ENCODE measurements at regions not wholly inside any gene's neighbourhood (a gene's known extent, or its start where the extent isn't known, plus 50 kb on each side); places are given as distances from the start of the nearest gene placed in this dataset.

DNA sequence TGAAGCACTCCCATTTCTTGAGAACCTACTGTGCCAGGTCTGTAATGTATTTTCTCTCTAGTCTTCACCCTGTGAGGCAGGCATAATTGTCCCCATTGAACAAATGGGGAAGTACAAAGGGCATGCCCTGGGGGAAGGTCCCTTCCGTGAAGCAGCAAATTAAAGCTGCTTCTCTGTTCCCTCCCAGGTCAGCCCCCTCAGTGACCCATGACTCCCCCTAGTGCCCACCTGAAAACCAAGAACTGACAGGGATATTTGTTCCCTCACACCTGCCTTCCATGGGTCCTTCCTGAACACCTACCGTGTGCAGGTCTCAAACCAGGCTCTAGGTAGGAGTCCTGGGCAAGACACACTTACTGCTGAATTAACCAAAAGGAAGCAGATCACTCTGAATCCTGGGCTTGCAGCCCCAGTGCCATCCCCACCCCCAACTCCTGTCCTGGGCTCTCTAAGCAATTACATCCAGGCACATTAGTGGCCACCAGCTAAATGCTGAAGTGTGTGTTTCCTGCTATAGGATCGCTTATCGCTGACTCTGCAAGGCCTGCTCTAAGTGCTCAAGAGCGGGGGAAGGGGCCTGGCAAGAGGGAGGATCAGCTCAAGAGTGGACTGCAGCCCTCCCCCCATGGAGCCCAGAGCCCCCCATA is 254.8 kb downstream of the CDK5RAP2 start:
- H3K23ac ChIP-seq (ENCODE audit: low read length in 2 of 2) = no peak overlapping the region
- H3K4me2 ChIP-seq (ENCODE audit: low read length, poor library complexity, severe bottlenecking) = no peak overlapping the region
- WGBS = 17% methylated on average over 5 of the region's 5 CpGs
- H3K27ac ChIP-seq (ENCODE audit: low read length, poor library complexity, severe bottlenecking) = no peak overlapping the region
- H4K8ac ChIP-seq (ENCODE audit: low read length) = no peak overlapping the region
- no peaks in the 10 kb centered on the region for H3K9me3 ChIP-seq (ENCODE audit: control insufficient read depth, low read length)
- no peak overlapping the region for H3K18ac ChIP-seq (ENCODE audit: low read depth in 1 of 2, low read length in 2 of 2)
- H2BK15ac ChIP-seq (ENCODE audit: low read depth, poor library complexity, severe bottlenecking) = no peak overlapping the region
- no peak overlapping the region for H3K4ac ChIP-seq (ENCODE audit: low read depth in 1 of 2, low read length in 2 of 2)
- no peaks in the 10 kb centered on the region for H3K4me1 ChIP-seq (ENCODE audit: control insufficient read depth, insufficient read depth, low read depth, low read length)
- peaks cover 5 to 21% of the 10 kb centered on the region in 2 experiments for H3K27me3 ChIP-seq (ENCODE audit: control insufficient read depth in 1 of 2, insufficient read depth in 1 of 2, low read length in 2 of 2)
- H2BK12ac ChIP-seq (ENCODE audit: low read length in 2 of 2) = no peak overlapping the region
- no peak overlapping the region for H3K4me3 ChIP-seq (ENCODE audit: insufficient read depth in 1 of 2, low read depth in 1 of 2, low read length in 2 of 2)
- no peak overlapping the region for H2AFZ ChIP-seq (ENCODE audit: low read depth, low read length)
- no peaks in the 10 kb centered on the region for H3K36me3 ChIP-seq (ENCODE audit: control insufficient read depth in 1 of 2, insufficient read depth in 2 of 2, low read depth in 1 of 2, low read length in 2 of 2)
- H2BK120ac ChIP-seq (ENCODE audit: low read depth, low read length) = no peak overlapping the region
- no peaks in the 10 kb centered on the region for H3K79me1 ChIP-seq (replicated peaks; ENCODE audit: low read length, poor library complexity, severe bottlenecking)
- no peak overlapping the region for H4K91ac ChIP-seq (ENCODE audit: low read length)
- no peak overlapping the region for H2AK5ac ChIP-seq (ENCODE audit: low read length, severe bottlenecking)
- no peak overlapping the region for H2BK5ac ChIP-seq (ENCODE audit: low read depth, low read length, poor library complexity, severe bottlenecking)
- DNase-seq = peak; percentile 5
- no peak overlapping the region for H3K14ac ChIP-seq (ENCODE audit: low read length in 2 of 2)
- no peak overlapping the region for H3K9ac ChIP-seq (ENCODE audit: low read length)

GRCh38 chr9:120324461-120324860 is 255.5 kb downstream of the CDK5RAP2 start:
- Histone ChIP-seq H3K79me1 (replicated peaks; ENCODE audit: low read length, poor library complexity, severe bottlenecking) (no peaks in the 10 kb centered on the region), H4K91ac (ENCODE audit: low read length) (no peak overlapping the region), H2BK15ac (ENCODE audit: low read depth, poor library complexity, severe bottlenecking) (no peak overlapping the region), H4K8ac (ENCODE audit: low read length) (no peak overlapping the region), H2AK5ac (ENCODE audit: low read length, severe bottlenecking) (no peak overlapping the region), H2BK5ac (ENCODE audit: low read depth, low read length, poor library complexity, severe bottlenecking) (no peak overlapping the region), H3K4me3 (ENCODE audit: insufficient read depth in 1 of 2, low read depth in 1 of 2, low read length in 2 of 2) (no peak overlapping the region), H2AFZ (ENCODE audit: low read depth, low read length) (no peak overlapping the region), H3K18ac (ENCODE audit: low read depth in 1 of 2, low read length in 2 of 2) (no peak overlapping the region), H2BK120ac (ENCODE audit: low read depth, low read length) (no peak overlapping the region), H3K4me1 (ENCODE audit: control insufficient read depth, insufficient read depth, low read depth, low read length) (no peaks in the 10 kb centered on the region), H2BK12ac (ENCODE audit: low read length in 2 of 2) (no peak overlapping the region), H3K14ac (ENCODE audit: low read length in 2 of 2) (peak overlapping the region in 1 of 2 experiments; percentile 44), H3K9me3 (ENCODE audit: control insufficient read depth, low read length) (no peaks in the 10 kb centered on the region), H3K9ac (ENCODE audit: low read length) (no peak overlapping the region), H3K36me3 (ENCODE audit: control insufficient read depth in 1 of 2, insufficient read depth in 2 of 2, low read depth in 1 of 2, low read length in 2 of 2) (no peaks in the 10 kb centered on the region), H3K4ac (ENCODE audit: low read depth in 1 of 2, low read length in 2 of 2) (no peak overlapping the region), H3K27ac (ENCODE audit: low read length, poor library complexity, severe bottlenecking) (no peak overlapping the region), H3K27me3 (ENCODE audit: control insufficient read depth in 1 of 2, insufficient read depth in 1 of 2, low read length in 2 of 2) (peaks cover 5 to 21% of the 10 kb centered on the region in 2 experiments), H3K4me2 (ENCODE audit: low read length, poor library complexity, severe bottlenecking) (no peak overlapping the region), H3K23ac (ENCODE audit: low read length in 2 of 2) (no peak overlapping the region)
- no peak for DNase-seq
- WGBS = 100% methylated on average over 2 of the region's 2 CpGs

DNA sequence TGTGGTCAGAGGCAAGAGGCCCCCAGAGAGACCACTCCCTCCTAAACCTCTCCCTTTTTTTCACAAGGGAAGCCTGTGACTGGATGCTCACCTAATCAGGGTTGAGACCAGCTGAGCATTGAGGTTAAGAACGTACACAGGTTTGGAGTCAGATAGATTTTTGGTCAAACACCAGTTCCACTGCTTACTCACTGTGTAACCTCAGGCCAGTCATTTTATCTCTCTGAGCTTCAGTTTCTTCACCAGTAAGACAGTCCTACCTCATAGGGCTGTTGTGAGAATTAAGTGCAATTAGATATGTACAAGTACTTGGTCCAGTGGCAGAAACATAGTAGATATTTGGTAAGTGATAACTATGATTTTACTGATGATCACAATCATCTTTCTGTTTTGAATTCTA is 256.8 kb downstream of the CDK5RAP2 start:
- Histone ChIP-seq H2BK12ac (ENCODE audit: low read length in 2 of 2) (no peak overlapping the region), H2BK120ac (ENCODE audit: low read depth, low read length) (no peak overlapping the region), H4K8ac (ENCODE audit: low read length) (no peak overlapping the region), H3K4me2 (ENCODE audit: low read length, poor library complexity, severe bottlenecking) (no peak overlapping the region), H3K4me3 (ENCODE audit: insufficient read depth in 1 of 2, low read depth in 1 of 2, low read length in 2 of 2) (no peak overlapping the region), H4K91ac (ENCODE audit: low read length) (no peak overlapping the region), H2AFZ (ENCODE audit: low read depth, low read length) (no peak overlapping the region), H3K27ac (ENCODE audit: low read length, poor library complexity, severe bottlenecking) (no peak overlapping the region), H3K4ac (ENCODE audit: low read depth in 1 of 2, low read length in 2 of 2) (no peak overlapping the region), H3K18ac (ENCODE audit: low read depth in 1 of 2, low read length in 2 of 2) (no peak overlapping the region), H2AK5ac (ENCODE audit: low read length, severe bottlenecking) (no peak overlapping the region), H3K14ac (ENCODE audit: low read length in 2 of 2) (no peak overlapping the region), H2BK15ac (ENCODE audit: low read depth, poor library complexity, severe bottlenecking) (no peak overlapping the region), H3K27me3 (ENCODE audit: control insufficient read depth in 1 of 2, insufficient read depth in 1 of 2, low read length in 2 of 2) (peaks cover 0 to 21% of the 10 kb centered on the region in 2 experiments), H3K9me3 (ENCODE audit: control insufficient read depth, low read length) (no peaks in the 10 kb centered on the region), H2BK5ac (ENCODE audit: low read depth, low read length, poor library complexity, severe bottlenecking) (no peak overlapping the region), H3K4me1 (ENCODE audit: control insufficient read depth, insufficient read depth, low read depth, low read length) (no peaks in the 10 kb centered on the region), H3K36me3 (ENCODE audit: control insufficient read depth in 1 of 2, insufficient read depth in 2 of 2, low read depth in 1 of 2, low read length in 2 of 2) (no peaks in the 10 kb centered on the region), H3K79me1 (replicated peaks; ENCODE audit: low read length, poor library complexity, severe bottlenecking) (no peaks in the 10 kb centered on the region), H3K23ac (ENCODE audit: low read length in 2 of 2) (no peak overlapping the region), H3K9ac (ENCODE audit: low read length) (no peak overlapping the region)
- DNase-seq = no peak
- WGBS = 38% methylated on average over 1 of the region's 1 CpG

DNA sequence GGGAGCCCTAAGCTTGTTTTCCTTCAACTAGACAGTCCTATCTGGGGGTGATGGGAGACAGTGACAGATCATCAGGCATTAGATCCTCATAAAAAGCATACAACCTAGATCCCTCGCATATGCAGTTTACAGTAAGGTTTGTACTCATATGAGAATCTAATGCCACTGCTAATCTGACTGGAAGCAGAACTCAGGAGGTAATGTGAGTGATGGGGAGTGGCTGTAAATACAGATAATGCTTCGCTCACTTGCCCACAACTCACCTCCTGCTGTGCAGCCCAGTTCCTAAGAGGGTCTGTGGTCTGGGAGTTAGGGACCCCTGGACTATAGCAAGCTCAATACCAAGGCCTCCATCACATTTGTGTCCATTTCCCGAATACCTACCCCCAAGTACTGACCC is 260.5 kb downstream of the CDK5RAP2 start:
- Histone ChIP-seq H2BK120ac (ENCODE audit: low read depth, low read length) (no peak overlapping the region), H4K91ac (ENCODE audit: low read length) (no peak overlapping the region), H3K23ac (ENCODE audit: low read length in 2 of 2) (no peak overlapping the region), H3K18ac (ENCODE audit: low read depth in 1 of 2, low read length in 2 of 2) (no peak overlapping the region), H3K4ac (ENCODE audit: low read depth in 1 of 2, low read length in 2 of 2) (no peak overlapping the region), H3K9ac (ENCODE audit: low read length) (no peak overlapping the region), H3K4me2 (ENCODE audit: low read length, poor library complexity, severe bottlenecking) (no peak overlapping the region), H2AFZ (ENCODE audit: low read depth, low read length) (no peak overlapping the region), H3K79me1 (replicated peaks; ENCODE audit: low read length, poor library complexity, severe bottlenecking) (no peaks in the 10 kb centered on the region), H2BK12ac (ENCODE audit: low read length in 2 of 2) (no peak overlapping the region), H3K27ac (ENCODE audit: low read length, poor library complexity, severe bottlenecking) (no peak overlapping the region), H4K8ac (ENCODE audit: low read length) (no peak overlapping the region), H3K4me1 (ENCODE audit: control insufficient read depth, insufficient read depth, low read depth, low read length) (no peaks in the 10 kb centered on the region), H3K4me3 (ENCODE audit: insufficient read depth in 1 of 2, low read depth in 1 of 2, low read length in 2 of 2) (no peak overlapping the region), H3K9me3 (ENCODE audit: control insufficient read depth, low read length) (no peaks in the 10 kb centered on the region), H2BK5ac (ENCODE audit: low read depth, low read length, poor library complexity, severe bottlenecking) (no peak overlapping the region), H2AK5ac (ENCODE audit: low read length, severe bottlenecking) (no peak overlapping the region), H3K14ac (ENCODE audit: low read length in 2 of 2) (no peak overlapping the region), H3K36me3 (ENCODE audit: control insufficient read depth in 1 of 2, insufficient read depth in 2 of 2, low read depth in 1 of 2, low read length in 2 of 2) (no peaks in the 10 kb centered on the region), H3K27me3 (ENCODE audit: control insufficient read depth in 1 of 2, insufficient read depth in 1 of 2, low read length in 2 of 2) (peaks cover 0 to 8% of the 10 kb centered on the region in 2 experiments), H2BK15ac (ENCODE audit: low read depth, poor library complexity, severe bottlenecking) (no peak overlapping the region)
- DNase-seq = no peak
- 48% methylated on average over 2 of the region's 3 CpGs for WGBS

Data from mesenchymal stem cell (in vitro differentiated cells and primary cell).